Smooth muscle cell (in vitro differentiated cells): ENCODE measurements at regions not wholly inside any gene's neighbourhood (a gene's known extent, or its start where the extent isn't known, plus 50 kb on each side); places are given as distances from the start of the nearest gene placed in this dataset.

Experiments used
- DNase-seq: peaks from one replicate; lab custom pipeline; 2025; ENCODE audit not compliant: unreplicated experiment; lab: John Stamatoyannopoulos, UW
- H2AFZ ChIP-seq: fragments of 200-600 bp; sonication (generic); 2 replicates; pipeline ENCODE4 v1.6.0; 2016; ENCODE audit warnings: antibody characterized with exemption, low read depth, mild to moderate bottlenecking
- H3F3A ChIP-seq: fragments of 200-600 bp; sonication (generic); 2 replicates; pipeline ENCODE4 v1.6.0; 2017; ENCODE audit warnings: antibody characterized with exemption, low read depth
- H3K27ac ChIP-seq: fragments of 200-600 bp; sonication (generic); 2 replicates; pipeline ENCODE4 v1.5.1; 2016; ENCODE audit warnings: low read depth, mild to moderate bottlenecking
- H3K27me3 ChIP-seq: fragments of 200-600 bp; sonication (generic); 2 replicates; pipeline ENCODE4 v1.6.1; 2016; ENCODE audit warnings: low read depth, mild to moderate bottlenecking
- H3K36me3 ChIP-seq: fragments of 200-600 bp; sonication (generic); 2 replicates; pipeline ENCODE4 v1.5.1; 2016; ENCODE audit warnings: low read depth
- H3K4me1 ChIP-seq: fragments of 200-600 bp; sonication (generic); 2 replicates; pipeline ENCODE4 v1.5.1; 2016; ENCODE audit warnings: low read depth
- H3K4me2 ChIP-seq: fragments of 200-600 bp; sonication (generic); 2 replicates; pipeline ENCODE4 v1.6.0; 2016; ENCODE audit warnings: mild to moderate bottlenecking
- H3K4me3 ChIP-seq: fragments of 200-600 bp; sonication (generic); 2 replicates; pipeline ENCODE4 v1.5.1; 2016; ENCODE audit warnings: mild to moderate bottlenecking
- H3K79me2 ChIP-seq: fragments of 200-600 bp; sonication (generic); 2 replicates; pipeline ENCODE4 v1.6.0; 2016; ENCODE audit warnings: low read depth, mild to moderate bottlenecking
- H3K9ac ChIP-seq: fragments of 200-600 bp; sonication (generic); 2 replicates; pipeline ENCODE4 v1.6.0; 2016; ENCODE audit warnings: low read depth
- H3K9me3 ChIP-seq: fragments of 200-600 bp; sonication (generic); replicated peaks from 2 replicates; pipeline ENCODE4 v1.5.1; 2016; ENCODE audit warnings: low read depth
- H4K20me1 ChIP-seq: fragments of 200-600 bp; sonication (generic); 2 replicates; pipeline ENCODE4 v1.6.0; 2016; ENCODE audit warnings: low read depth
- WGBS: methylation state at CpG from one replicate; pipeline ENCODE4 v1.1.7; 2016; ENCODE audit warnings: low lambda C conversion rate; 5-methylcytosine and 5-hydroxymethylcytosine counted together
- TF ChIP-seq, protein P1 (sequence below): fragments of 200-600 bp; sonication (generic); IDR thresholded peaks from 2 replicates; pipeline ENCODE4 v1.5.1; 2017; ENCODE audit warnings: borderline replicate concordance, mild to moderate bottlenecking, antibody characterized with exemption; ENCODE audit not compliant: insufficient read depth, poor library complexity, severe bottlenecking

GRCh38 chr10:90218846-90219245 is 517.5 kb downstream of the KIF20B start:
- H3K4me2 ChIP-seq = no peak overlapping the region
- H3K4me1 ChIP-seq = peaks cover 6% of the 10 kb centered on the region
- no peaks in the 10 kb centered on the region for H3K27me3 ChIP-seq
- no peaks in the 10 kb centered on the region for H3K36me3 ChIP-seq
- no peaks in the 10 kb centered on the region for H3K9me3 ChIP-seq
- H3K9ac ChIP-seq = no peak overlapping the region
- peaks cover 20% of the 10 kb centered on the region for H3F3A ChIP-seq
- peak overlapping the region; percentile 61 for H2AFZ ChIP-seq
- peak overlapping the region; percentile 36 for H3K27ac ChIP-seq
- H3K4me3 ChIP-seq = no peak overlapping the region
- H4K20me1 ChIP-seq = no peaks in the 10 kb centered on the region
- no peaks in the 10 kb centered on the region for H3K79me2 ChIP-seq
- TF ChIP-seq, protein P1, sequence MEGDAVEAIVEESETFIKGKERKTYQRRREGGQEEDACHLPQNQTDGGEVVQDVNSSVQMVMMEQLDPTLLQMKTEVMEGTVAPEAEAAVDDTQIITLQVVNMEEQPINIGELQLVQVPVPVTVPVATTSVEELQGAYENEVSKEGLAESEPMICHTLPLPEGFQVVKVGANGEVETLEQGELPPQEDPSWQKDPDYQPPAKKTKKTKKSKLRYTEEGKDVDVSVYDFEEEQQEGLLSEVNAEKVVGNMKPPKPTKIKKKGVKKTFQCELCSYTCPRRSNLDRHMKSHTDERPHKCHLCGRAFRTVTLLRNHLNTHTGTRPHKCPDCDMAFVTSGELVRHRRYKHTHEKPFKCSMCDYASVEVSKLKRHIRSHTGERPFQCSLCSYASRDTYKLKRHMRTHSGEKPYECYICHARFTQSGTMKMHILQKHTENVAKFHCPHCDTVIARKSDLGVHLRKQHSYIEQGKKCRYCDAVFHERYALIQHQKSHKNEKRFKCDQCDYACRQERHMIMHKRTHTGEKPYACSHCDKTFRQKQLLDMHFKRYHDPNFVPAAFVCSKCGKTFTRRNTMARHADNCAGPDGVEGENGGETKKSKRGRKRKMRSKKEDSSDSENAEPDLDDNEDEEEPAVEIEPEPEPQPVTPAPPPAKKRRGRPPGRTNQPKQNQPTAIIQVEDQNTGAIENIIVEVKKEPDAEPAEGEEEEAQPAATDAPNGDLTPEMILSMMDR = no peak
- no peak for DNase-seq

DNA sequence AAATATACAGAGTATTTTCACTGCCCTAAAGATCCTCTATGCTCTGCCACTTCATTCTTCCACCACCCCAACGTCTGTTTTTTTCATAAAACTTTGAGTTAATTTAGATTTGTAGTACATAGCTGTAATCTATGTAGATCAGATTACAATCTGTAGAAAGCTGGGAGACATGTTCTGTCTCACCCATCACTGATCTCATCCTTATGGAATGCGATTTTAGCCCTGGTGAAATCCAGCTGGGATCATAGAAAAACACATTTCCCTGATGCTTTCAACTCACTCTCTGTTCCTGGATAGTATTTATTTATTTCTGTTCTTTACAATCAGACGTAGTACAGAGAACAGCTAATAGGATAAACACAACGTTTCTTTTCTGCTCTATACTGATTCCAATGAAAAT is 521.0 kb downstream of the KIF20B start:
- H3F3A ChIP-seq = peaks cover 32% of the 10 kb centered on the region
- no peaks in the 10 kb centered on the region for H3K79me2 ChIP-seq
- no peaks in the 10 kb centered on the region for H3K27me3 ChIP-seq
- no peak overlapping the region for H2AFZ ChIP-seq
- no peaks in the 10 kb centered on the region for H3K9me3 ChIP-seq
- H3K4me3 ChIP-seq = no peak overlapping the region
- no peaks in the 10 kb centered on the region for H4K20me1 ChIP-seq
- peak overlapping the region; percentile 31 for H3K4me2 ChIP-seq
- DNase-seq = no peak
- H3K27ac ChIP-seq = peak overlapping the region; percentile 78
- no peaks in the 10 kb centered on the region for H3K36me3 ChIP-seq
- TF ChIP-seq, protein P1 = no peak
- WGBS = 8% methylated on average over 4 of the region's 4 CpGs
- peaks cover 6% of the 10 kb centered on the region for H3K4me1 ChIP-seq
- peak overlapping the region; percentile 12 for H3K9ac ChIP-seq

GRCh38 chr10:90222939-90223338 is 521.5 kb downstream of the KIF20B start:
- peak overlapping the region; percentile 78 for H3K27ac ChIP-seq
- no peak for DNase-seq
- H3K9me3 ChIP-seq = no peaks in the 10 kb centered on the region
- H2AFZ ChIP-seq = no peak overlapping the region
- H3K36me3 ChIP-seq = no peaks in the 10 kb centered on the region
- peaks cover 32% of the 10 kb centered on the region for H3F3A ChIP-seq
- TF ChIP-seq, protein P1 = no peak
- 29% methylated on average over 5 of the region's 5 CpGs for WGBS
- no peaks in the 10 kb centered on the region for H3K79me2 ChIP-seq
- H3K4me2 ChIP-seq = peak overlapping the region; percentile 31
- H3K9ac ChIP-seq = no peak overlapping the region
- H4K20me1 ChIP-seq = no peaks in the 10 kb centered on the region
- H3K4me3 ChIP-seq = no peak overlapping the region
- no peaks in the 10 kb centered on the region for H3K27me3 ChIP-seq
- peaks cover 6% of the 10 kb centered on the region for H3K4me1 ChIP-seq

- Histone ChIP-seq H3K4me1 (peaks cover 6% of the 10 kb centered on the region), H3F3A (peaks cover 24% of the 10 kb centered on the region), H3K4me2 (peak overlapping the region; percentile 7), H3K27ac (peak overlapping the region; percentile 78), H3K36me3 (no peaks in the 10 kb centered on the region), H3K4me3 (no peak overlapping the region), H2AFZ (peak overlapping the region; percentile 57), H3K9me3 (no peaks in the 10 kb centered on the region), H4K20me1 (no peaks in the 10 kb centered on the region), H3K27me3 (no peaks in the 10 kb centered on the region), H3K79me2 (no peaks in the 10 kb centered on the region), H3K9ac (no peak overlapping the region)
- TF ChIP-seq, protein P1 = no peak
- DNase-seq = no peak
- 84% methylated on average over 2 of the region's 2 CpGs for WGBS
Measured at GRCh38 chr10:90224791-90225566, 523.6 kb downstream of the KIF20B start.
